Tongue (tissue), 1 donor: ENCODE measurements at regions not wholly inside any gene's neighbourhood (a gene's known extent, or its start where the extent isn't known, plus 50 kb on each side); places are given as distances from the start of the nearest gene placed in this dataset.
A peak's percentile ranks its signal among the peaks of the same experiment; 100 is the strongest.
"Not testable (repeated sequence)": the region's sequence is repeated elsewhere in the genome, so short reads cannot be mapped to it uniquely, and the experiment has no call there.

Experiments
- DNase-seq: peaks from one replicate; pipeline ENCODE4 v3.0.0-alpha.2; 2015

DNA sequence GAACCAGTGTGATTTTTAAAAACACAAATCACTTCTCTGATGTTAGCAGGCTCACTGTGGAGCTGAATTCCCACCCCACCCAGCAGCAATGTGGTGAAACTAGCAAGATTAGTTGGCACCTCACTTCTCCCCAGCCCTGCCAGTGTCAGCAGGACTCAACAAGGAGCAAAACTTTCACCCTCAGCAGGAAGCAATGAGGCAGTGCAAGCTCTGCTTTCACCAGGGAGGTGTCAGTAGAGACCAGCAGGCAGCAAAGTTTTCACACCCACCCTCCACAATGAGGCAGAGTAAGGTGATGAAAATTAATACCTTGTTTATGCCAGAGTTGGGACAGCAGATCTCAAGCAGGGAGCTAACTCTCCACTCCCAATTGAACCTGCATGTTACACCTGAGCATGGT is 565.0 kb downstream of the CETN3 start:
- DNase-seq = no peak

DNA sequence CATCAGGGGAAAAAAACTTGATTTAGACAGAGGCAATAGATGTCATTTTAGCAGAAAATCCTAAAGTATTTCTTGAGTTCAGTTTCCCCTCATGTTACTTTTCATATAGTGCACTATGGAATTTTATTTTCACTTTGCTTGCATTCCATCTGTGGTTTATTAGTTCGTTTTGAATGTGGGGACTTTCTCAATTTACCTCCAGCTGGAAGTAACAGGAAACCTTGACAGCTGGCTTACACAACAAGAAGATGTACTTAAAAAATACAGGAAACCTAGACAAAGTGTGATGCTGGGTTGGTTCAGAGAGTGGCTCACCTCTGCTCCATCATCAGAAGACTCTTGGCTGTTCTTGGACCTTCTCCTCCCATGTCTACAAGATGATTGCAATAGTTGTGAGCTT is 567.0 kb downstream of the CETN3 start:
- DNase-seq = no peak

DNA sequence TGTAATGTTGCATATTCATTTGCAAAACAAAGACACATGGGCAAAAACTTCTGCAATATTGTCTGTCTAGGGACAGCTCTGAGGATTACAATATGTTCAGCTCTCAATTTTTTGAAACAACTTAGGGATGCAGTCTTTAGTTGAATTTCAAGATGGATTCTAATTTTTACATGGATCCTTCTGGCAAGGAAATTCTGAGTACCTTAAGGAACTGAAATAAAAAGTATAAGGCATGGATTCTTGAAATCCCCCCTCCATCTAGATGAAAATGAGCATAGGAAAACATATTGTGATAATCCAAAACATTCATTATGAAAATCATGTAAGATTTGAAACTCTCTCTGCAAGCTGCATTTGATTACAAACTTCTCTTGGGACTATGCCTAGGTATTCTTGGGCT is 568.6 kb downstream of the CETN3 start:
- no peak for DNase-seq

DNA sequence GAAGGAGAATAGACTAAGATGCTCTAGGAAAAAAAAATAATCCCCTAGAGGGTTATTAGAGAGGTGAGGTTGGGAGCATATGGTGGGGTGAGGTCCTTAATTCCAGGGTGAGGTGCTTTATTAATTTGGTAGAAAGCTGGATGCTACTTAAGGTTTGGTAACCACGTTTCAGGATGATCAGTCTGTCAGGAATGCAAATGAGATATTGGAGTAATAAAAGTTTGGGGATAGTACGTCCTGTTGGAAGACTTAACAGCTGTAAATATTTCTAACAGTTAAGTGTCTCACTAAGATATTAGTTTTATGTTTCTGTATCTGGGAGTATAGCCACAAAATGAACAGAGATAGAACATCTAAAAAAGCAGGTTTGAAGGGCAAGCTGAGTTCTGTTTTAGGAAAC is 578.9 kb downstream of the CETN3 start:
- DNase-seq = no peak

DNA sequence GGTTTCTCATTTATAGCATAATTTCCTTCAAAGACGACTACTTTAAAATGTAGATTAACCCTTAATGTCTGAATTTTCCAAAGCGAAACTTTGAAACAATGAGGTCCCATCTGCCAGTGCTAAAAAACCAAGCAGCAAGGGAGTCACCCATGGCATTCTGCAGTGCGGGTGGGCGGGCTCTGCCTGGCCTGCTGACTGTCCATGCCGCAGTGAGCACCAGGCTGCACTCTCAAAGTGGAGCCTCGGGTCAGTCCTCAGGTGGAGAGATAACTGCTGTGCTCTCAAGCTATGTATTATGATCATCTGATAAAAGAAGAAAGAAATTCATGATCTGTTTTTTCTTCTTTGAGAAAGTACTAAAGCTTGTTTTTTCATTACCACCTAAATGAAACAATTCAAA is 581.6 kb downstream of the CETN3 start:
- DNase-seq = no peak

DNA sequence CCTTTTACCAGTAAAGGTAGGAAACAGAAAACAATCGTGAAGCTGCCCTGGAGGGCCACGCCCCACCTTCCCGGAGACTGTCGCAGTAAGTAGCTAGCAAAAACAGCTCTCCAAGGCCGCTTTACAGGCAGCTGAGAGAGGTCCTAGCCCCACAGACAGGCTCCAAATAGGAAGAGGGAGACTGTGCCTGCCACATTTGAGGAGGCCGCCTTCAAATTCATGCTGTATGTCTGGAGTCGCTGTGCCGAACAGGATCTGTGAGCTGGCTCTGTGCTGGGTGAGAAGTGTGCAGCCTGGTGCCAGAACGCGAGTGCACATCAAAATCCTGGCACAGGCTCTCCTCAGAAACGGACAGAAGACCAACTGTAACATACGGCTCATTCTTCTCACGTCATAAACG is 582.2 kb downstream of the CETN3 start:
- DNase-seq = peak; percentile 31

DNA sequence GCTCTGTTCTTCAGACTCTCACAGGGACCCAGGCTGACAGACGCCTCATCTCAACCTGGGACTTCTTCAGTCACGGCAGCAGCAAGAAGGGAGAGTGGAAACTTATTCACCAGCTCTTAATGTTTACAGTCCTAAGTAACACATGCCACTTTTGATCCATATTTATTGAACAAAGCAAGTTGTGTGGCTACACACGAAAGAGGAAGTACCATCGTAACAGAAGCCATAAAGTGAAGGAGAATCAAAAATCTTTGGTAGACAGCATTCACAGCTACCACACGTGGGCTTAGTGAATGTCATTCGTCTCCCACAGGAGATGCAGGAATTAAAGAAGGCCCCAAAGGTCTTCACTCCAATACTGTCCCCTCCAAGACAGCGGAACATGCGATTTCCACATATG is 582.6 kb downstream of the CETN3 start:
- no peak for DNase-seq

DNA sequence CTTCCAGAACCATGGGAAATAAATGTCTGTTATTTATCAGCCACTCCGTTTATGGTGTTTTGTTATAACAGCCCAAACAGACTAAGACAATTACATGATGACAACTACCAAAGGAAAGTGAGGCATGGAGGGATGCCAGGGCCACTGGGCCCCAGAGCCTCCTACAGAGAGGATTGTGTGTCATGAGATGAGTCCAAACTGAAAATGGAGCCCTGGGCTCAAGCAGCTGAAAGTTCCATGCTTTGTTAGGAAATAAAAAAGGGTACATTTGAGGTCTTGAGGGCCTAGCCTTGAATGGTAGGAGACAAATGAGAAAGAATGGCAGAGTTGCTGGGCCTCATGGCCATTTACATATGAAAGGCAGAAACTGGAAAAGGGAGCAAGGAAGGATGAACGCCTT is 586.5 kb downstream of the CETN3 start:
- no peak for DNase-seq

DNA sequence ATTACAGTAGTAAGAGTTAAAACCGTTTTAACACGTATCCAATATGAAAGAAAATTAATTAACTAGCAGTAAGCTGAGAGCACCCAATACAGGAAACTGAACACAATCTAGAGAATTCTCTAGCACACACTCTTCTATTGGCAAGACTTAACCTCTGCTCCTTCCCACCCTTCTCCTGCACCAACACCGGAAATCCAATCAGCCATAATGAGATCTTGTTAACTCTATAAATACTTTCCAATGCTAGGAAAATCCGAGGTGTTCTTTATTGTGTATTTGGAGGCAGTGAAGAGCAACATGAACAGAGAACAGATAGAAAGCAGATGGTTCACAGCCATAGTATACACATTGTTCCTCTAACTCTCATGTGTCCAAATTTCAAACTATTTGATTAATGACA is 591.7 kb downstream of the CETN3 start:
- DNase-seq = no peak

DNA sequence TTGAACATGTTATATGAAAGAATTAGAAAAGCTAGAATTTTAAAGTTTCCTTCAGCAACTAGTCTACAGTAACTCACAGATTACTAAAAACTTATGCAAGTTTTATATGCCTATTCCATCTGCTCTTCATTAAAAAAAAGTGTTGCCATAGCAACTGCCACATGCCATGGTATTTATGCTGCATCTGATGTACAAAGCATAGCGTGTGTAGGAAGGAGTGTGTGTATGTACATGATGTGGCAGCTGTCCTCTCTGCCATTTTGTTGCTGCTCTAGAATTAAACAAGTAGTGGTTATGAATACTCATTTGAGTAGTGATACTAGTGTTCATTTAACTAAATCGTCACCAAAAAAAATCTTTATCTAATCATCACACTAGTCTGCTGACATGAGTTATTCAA is 593.5 kb downstream of the CETN3 start:
- no peak for DNase-seq

DNA sequence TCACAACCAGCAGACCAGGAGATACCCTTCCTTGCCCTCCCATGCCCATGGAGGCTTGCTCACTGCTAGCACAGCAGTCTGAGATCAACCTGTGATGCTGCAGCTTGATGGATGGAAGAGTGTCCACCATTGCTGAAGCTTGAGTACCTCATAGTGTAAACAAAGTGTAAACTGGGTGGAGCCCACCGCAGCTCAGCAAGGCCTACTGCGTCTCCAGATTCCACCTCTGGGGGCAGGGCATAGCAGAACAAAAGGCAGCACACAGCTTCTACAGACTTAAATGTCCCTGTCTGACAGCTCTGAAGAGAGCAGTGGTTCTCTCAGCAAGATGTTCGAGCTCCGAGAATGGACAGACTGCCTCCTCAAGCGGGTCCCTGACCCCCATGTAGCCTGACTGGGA is 608.8 kb downstream of the CETN3 start:
- not testable (repeated sequence) for DNase-seq

DNA sequence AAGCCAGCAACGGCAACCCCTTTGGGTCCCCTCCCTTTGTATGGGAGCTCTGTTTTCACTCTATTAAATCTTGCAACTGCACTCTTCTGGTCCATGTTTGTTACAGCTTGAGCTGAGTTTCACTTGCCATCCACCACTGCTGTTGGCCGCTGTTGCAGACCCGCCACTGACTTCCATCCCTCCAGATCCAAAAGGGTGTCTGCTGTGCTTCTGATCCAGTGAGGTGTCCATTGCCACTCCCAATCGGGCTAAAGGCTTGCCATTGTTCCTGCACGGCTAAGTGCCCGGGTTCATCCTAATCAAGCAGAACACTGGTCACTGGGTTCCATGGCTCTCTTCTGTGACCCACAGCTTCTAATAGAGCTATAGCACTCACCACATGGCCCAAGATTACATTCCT is 615.1 kb downstream of the CETN3 start:
- not testable (repeated sequence) for DNase-seq

DNA sequence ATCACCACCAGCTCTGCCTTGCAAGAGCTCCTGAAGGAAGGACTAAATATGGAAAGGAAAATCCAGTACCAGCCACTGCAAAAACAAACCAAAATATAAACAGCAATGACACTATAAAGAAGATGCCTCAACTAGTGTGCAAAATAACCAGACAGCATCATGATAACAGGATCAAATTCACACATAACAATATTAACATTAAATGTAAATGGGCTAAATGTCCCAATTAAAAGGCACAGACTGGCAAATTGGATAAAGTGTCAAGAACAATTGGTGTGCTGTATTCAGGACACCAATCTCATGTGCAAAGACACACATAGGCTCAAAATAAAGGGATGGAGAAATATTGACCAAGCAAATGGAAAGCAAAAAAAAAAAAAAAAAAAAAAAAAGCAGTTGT is 629.8 kb downstream of the CETN3 start:
- DNase-seq = not testable (repeated sequence)

DNA sequence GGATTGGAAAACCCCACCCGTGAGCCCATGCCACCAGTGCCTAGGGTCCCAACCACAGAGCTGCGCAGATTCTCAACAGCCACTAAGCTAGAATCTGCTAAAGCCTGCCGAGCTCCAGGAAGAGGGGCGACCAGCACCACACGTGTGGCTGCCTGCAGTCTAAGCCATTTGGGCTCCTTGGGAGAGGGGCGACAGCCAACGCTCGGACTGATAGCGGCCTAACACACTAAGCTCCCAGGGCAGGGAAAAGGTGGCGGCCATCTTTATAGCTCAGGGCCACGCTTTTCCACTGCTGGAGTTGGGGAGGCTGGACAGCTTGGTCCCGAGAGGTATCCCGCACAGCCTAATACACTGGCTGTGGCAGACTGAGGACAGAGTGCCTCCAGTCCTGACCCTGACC is 631.8 kb downstream of the CETN3 start:
- no peak for DNase-seq

DNA sequence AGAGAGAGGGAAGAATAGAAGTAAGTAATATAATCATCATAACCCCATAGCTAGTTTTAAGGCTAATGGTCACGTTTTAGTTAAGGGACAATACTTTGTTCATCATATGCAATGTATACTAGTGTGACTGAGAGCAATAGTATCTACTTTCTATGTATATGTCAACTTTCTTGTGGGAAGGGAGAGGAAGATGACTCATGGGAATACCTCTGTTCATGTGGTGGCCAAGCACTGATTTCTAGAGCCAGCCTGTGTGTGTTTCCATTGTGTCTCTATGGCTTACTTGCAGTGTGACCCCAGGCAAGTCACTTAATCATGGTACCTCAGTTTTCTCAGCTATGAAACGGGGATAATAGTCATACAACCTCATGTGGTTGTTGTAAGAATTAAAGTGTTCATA is 639.6 kb downstream of the CETN3 start:
- no peak for DNase-seq

DNA sequence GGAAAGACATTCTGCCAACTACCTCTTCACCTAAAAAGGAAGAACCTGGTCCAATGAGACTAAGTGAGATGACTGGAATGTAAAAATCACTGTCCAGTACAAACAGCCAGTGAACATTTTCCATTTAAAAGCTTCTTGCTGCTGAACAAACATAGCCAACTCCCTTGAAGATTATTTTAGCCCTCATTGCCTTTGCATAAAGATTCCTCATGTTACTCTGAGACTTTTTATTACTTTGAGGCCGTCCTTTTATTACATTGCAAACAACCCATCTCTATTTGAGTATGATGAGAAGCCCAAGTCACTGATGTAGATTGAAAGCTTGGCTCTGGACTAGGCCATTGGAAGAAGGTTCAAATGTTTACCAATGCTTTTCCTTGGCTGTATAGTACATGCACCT is 649.8 kb downstream of the CETN3 start:
- DNase-seq = peak; percentile 5

DNA sequence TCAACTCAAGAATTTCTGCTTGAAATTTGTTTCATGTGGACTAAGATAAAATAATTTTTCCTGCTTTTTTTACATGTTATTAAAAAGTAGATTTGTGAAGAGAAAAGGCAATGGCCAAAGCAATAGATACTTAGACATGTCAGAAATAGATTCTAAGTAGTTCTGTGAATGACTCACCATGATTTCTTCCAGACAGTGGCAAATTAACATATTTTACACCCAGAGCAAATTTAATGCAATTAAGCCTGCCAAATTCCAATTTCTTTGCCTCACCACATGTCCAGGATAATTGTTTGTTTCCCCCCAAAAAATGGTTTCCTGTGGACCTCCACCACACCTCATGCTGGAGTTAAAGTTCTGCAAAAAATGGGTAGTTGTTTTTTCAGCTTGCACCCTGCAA is 651.4 kb downstream of the CETN3 start:
- no peak for DNase-seq

DNA sequence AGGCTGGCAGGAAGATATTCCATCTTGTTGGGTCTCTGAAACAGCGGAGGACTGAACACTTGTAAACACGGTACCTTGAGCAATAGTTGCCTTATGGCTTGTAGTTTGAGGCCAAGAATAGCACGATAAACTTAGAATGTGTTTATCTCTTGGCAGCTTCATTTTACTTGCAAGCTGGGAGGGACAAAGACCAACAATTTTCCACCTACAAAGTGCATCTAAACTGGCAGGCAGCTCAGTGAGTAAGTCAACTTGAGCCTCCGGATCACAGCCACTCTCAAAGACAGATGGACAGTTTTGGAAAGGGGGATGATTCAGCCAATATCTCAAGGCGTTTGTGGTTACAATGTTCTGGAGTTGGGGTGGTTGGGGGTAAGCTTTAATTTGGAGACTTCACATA is 652.6 kb downstream of the CETN3 start:
- DNase-seq = peak; percentile 12

DNA sequence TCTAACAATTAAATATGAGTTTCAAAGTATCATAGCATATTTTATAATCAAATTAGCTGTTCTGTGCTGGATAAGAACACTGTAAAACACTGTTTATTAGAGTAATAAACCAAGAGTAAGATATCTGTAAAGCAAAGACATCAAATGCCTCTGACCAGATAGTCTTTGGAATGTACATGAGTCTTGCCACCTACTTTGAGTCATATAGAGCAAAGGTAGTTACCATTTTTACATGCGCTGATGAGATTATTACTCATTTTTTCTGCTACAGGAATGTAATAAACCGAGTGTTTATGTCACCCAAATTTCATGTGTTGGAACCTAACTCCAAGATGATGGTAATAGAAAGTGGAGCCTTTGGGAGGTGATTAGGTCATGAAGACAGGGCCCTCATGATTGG is 654.5 kb downstream of the CETN3 start:
- DNase-seq = no peak

DNA sequence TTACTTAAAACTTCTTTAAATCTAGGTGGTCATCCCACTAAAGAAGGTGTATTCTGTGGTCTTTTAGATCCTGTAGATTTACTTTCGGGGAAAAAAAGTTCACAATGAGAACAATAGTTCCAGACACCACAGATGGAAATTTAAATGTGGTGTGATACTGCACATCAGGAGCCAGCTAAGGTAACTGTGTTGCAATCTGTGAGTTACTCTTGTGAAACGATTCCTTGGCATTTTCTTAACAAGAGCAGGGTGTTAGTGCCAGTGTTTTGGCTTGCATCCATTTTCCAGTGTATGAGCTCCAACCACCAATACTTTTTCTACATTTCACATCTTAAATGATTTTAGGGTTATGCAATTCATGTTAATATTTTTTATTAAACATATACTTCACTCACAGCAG is 674.5 kb downstream of the CETN3 start:
- no peak for DNase-seq

DNA sequence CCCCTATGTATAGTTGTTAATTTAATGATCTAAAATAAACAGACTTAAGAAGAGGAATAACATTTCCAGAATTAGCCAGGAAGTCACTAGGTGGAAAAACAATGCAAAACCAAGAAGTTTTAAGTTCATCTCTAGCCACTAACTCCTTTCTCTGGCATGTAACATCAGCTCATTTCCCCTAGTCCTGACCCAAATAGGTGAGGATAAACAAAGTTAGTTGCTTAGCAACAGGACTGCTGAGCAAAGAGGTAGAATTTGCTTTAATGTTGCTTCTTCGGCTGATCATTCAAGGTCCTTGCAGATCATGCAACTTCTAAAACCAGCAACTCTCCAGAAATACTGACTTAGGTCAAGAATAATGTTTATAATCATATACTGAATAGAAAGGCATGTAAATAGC is 675.8 kb downstream of the CETN3 start:
- no peak for DNase-seq

DNA sequence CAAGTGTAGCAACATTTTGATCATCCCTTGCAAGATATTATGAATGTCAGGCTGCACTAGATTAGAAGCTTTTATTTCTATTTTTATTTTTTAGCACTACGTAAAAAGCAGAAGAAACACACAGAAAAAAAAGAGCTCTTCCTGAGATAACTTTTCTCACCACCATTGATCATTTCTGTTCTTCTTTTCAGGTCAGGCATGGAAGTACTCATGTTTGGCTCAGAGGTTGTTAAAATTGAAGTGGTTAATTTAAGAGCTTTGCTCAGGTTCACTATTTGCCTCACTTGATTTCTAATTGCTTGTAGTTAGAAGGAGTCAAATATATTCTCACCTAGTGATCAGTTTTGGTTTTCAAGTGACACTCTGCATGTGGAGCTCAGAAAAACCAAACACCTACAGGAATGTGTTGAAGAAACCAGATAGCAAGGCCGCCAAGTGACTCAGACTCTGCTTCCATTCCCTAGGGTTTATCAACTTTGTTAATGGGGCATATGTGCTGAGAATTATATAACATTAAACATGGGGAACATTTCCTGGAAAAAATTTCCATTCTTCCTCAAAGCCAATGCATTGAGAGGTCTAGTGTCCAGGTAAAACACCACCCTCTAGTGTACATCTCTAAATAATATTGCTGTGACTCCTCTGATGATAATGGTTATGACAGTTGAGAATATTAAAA is 679.8 kb downstream of the CETN3 start:
- peak; percentile 9 for DNase-seq

DNA sequence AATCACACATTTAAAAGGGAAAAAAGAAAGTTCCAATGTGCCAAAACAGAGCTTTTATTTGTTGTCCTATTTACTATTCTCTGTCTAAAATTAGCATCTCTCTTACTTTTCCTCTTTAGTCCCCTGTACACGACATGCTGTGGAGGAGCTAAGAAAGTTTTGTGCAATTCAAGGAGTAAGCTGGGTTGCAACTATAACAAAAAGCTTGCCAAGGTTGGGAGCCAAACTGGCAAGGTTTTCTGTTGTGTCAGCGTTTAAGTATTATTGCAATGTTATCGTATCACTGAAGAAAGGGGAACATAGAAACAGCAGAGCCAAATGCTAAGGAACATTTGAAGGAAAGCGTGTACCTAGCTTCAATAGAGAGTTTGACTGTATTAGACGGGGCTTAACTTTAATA is 680.8 kb downstream of the CETN3 start:
- peak; percentile 61 for DNase-seq

DNA sequence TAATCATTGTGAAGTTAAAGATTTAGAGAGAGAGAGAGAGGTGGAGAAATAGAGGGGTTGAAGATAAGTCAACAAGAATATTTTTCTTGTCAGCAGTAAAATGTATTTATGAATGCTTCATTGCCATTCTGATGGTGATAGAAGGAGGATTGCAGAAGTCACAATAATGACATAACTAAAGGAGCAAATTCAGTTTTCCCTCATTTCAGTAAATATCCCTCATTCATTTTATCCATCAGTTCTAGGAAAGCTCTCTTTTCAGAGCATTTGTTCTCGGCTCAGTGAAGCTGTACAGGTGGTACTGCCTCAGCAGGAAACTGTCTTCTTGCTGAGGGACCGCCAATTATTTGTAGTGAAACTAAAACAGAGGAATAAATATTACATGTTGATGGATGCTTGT is 681.4 kb downstream of the CETN3 start:
- DNase-seq = no peak
